GM23338 (cell line): ENCODE measurements at regions not wholly inside any gene's neighbourhood (a gene's known extent, or its start where the extent isn't known, plus 50 kb on each side); places are given as distances from the start of the nearest gene placed in this dataset.

ENCODE experiments used
- ATAC-seq: fragments of 200-7000 bp; cut with Tn5 transposase; 3 replicates; pipeline ENCODE4 v1.9.1; 2020
- DNase-seq: peaks from one replicate; pipeline ENCODE4 v3.0.0-alpha.2; 2015; ENCODE audit warnings: low spot score
- H2AFZ ChIP-seq: fragments of 200-600 bp; sonication (generic); 2 replicates; pipeline ENCODE4 v1.8.0; 2016; ENCODE audit warnings: antibody characterized with exemption, mild to moderate bottlenecking, moderate library complexity
- H3F3A ChIP-seq: fragments of 200-600 bp; sonication (generic); replicated peaks from 2 replicates; pipeline ENCODE4 v1.8.0; 2017; ENCODE audit warnings: antibody characterized with exemption, mixed run types, low read depth
- H3K27ac ChIP-seq: fragments of 200-600 bp; sonication (generic); 2 replicates; pipeline ENCODE4 v1.6.1; 2016; ENCODE audit warnings: low read depth
- H3K27me3 ChIP-seq: fragments of 200-600 bp; sonication (generic); 2 replicates; pipeline ENCODE4 v1.8.0; 2016; ENCODE audit warnings: mild to moderate bottlenecking, mixed run types, moderate library complexity; ENCODE audit not compliant: insufficient read depth
- H3K36me3 ChIP-seq: fragments of 200-600 bp; sonication (generic); 2 replicates; pipeline ENCODE4 v1.8.0; 2016; ENCODE audit warnings: mild to moderate bottlenecking; ENCODE audit not compliant: insufficient read depth
- H3K4me1 ChIP-seq: fragments of 200-600 bp; sonication (generic); 2 replicates; pipeline ENCODE4 v1.8.0; 2016; ENCODE audit warnings: mild to moderate bottlenecking, moderate library complexity; ENCODE audit not compliant: insufficient read depth
- H3K4me2 ChIP-seq: fragments of 200-600 bp; sonication (generic); 2 replicates; pipeline ENCODE4 v1.7.1; 2017; ENCODE audit warnings: mixed run types
- H3K4me3 ChIP-seq: fragments of 200-600 bp; sonication (generic); 2 replicates; pipeline ENCODE4 v1.6.1; 2016; ENCODE audit warnings: mixed run types
- H3K79me2 ChIP-seq: fragments of 200-600 bp; sonication (generic); replicated peaks from 2 replicates; pipeline ENCODE4 v1.8.0; 2017; ENCODE audit warnings: mild to moderate bottlenecking; ENCODE audit not compliant: insufficient read depth
- H3K9me2 ChIP-seq: fragments of 200-600 bp; sonication (generic); 2 replicates; pipeline ENCODE4 v1.8.0; 2017; ENCODE audit not compliant: insufficient read depth
- H4K20me1 ChIP-seq: fragments of 200-600 bp; sonication (generic); replicated peaks from 2 replicates; pipeline ENCODE4 v1.8.0; 2017; ENCODE audit warnings: mild to moderate bottlenecking; ENCODE audit not compliant: insufficient read depth
- H3K27ac Mint-ChIP-seq: 2 replicates; pipeline ENCODE4 v1.8.0; 2020; ENCODE audit warnings: inconsistent platforms, mild to moderate bottlenecking, moderate library complexity, mixed read lengths
- H3K27me3 Mint-ChIP-seq: 3 replicates; pipeline ENCODE4 v1.8.0; 2022; ENCODE audit warnings: low read depth, mild to moderate bottlenecking, moderate library complexity, mixed read lengths, inconsistent platforms; ENCODE audit not compliant: insufficient read depth, poor library complexity
- H3K36me3 Mint-ChIP-seq: 3 replicates; pipeline ENCODE4 v1.8.0; 2021; ENCODE audit warnings: low read depth, mild to moderate bottlenecking, inconsistent platforms, moderate library complexity, mixed read lengths
- H3K4me1 Mint-ChIP-seq: 3 replicates; pipeline ENCODE4 v1.8.0; 2020; ENCODE audit warnings: mild to moderate bottlenecking, inconsistent platforms, mixed read lengths
- H3K4me3 Mint-ChIP-seq: 3 replicates; pipeline ENCODE4 v1.8.0; 2021; ENCODE audit warnings: moderate library complexity, mild to moderate bottlenecking, inconsistent platforms, mixed read lengths
- H3K9me3 Mint-ChIP-seq: 3 replicates; pipeline ENCODE4 v1.8.0; 2020; ENCODE audit warnings: moderate library complexity, mild to moderate bottlenecking, inconsistent platforms, mixed read lengths
- JUNB ChIP-seq: IDR thresholded peaks from one replicate; pipeline ENCODE4 v1.6.1; 2016; ENCODE audit warnings: antibody characterized with exemption; ENCODE audit not compliant: unreplicated experiment
- NANOG ChIP-seq: IDR thresholded peaks from 2 replicates; pipeline ENCODE4 v1.6.1; 2016; ENCODE audit warnings: antibody characterized with exemption, borderline replicate concordance
- POLR2AphosphoS5 ChIP-seq: IDR thresholded peaks from 2 replicates; pipeline ENCODE4 v1.6.1; 2016; ENCODE audit warnings: antibody characterized with exemption, low read depth
- ZNF114 ChIP-seq: fragments of 250-450 bp; sonication (Bioruptor Pico); IDR thresholded peaks from 2 replicates; pipeline ENCODE4 v1.5.0; 2020; ENCODE audit warnings: mild to moderate bottlenecking, moderate library complexity
- ZNF462 ChIP-seq: fragments of 250-450 bp; sonication (Bioruptor Pico); IDR thresholded peaks from 2 replicates; pipeline ENCODE4 v1.5.0; 2020; ENCODE audit warnings: mild to moderate bottlenecking, moderate library complexity
- TF ChIP-seq, protein P1 (sequence below): IDR thresholded peaks from one replicate; pipeline ENCODE4 v1.6.1; 2018; ENCODE audit warnings: antibody characterized with exemption; ENCODE audit not compliant: unreplicated experiment

DNA sequence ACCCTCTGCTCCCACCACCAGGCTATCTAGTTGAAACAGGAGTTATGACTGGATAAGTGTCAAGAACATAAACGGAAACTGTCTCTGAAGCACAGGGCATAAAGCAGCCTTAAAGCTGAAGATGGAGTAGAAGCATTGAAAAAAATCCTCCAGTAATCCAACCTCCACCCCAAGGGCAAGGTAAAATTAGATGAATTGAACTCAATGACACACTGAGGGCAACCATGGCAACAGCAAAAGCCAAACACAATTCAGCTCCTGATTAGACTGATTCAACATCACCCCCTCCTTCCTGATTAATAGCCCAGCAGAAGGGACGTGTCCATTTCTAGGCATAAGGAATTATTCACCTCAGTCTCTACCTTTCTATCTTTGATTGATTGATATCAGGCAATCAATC is 183.2 kb upstream of the MAP3K1 start (continued):
- TF ChIP-seq ZNF462 (CRISPR knock-in tag) (no peak), NANOG (no peak)

DNA sequence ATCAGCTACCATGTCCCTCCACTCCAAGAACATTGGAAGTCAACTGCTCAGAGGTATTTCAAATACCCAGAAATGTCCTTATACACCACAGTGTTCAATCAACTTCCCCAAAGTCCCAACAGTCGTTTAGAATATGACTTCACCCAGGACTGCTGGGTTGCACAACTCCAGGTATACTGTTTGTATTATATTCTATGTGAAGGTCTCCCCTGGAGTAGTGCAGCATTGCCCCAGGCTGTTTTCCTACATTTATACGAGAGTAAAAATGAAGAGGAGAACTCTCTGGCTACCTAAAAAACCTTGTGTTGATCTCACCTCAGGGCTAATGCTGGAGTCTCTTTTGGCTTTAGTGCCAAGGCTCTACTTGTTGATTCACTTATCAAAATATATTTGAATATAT is 183.6 kb upstream of the MAP3K1 start:
- Histone ChIP-seq H3K9me2 (peaks cover 4% of the 10 kb centered on the region; the same call in 1 of the 2 replicates), H3F3A (no peaks in the 10 kb centered on the region), H3K4me1 (peaks cover 8% of the 10 kb centered on the region; the same call in 1 of the 2 replicates), H3K27ac (no peak overlapping the region), H3K79me2 (no peaks in the 10 kb centered on the region), H3K4me3 (no peak overlapping the region), H4K20me1 (no peaks in the 10 kb centered on the region), H3K27me3 (no peaks in the 10 kb centered on the region), H3K4me2 (no peak overlapping the region), H2AFZ (no peak overlapping the region), H3K36me3 (no peaks in the 10 kb centered on the region)
- H3K27me3 Mint-ChIP-seq: no peaks in the 10 kb centered on the region
- no peak overlapping the region for H3K27ac Mint-ChIP-seq
- H3K4me1 Mint-ChIP-seq: peaks cover 5% of the 10 kb centered on the region; the same call in 2 of the 3 replicates
- no peak overlapping the region for H3K4me3 Mint-ChIP-seq
- peaks cover 32% of the 10 kb centered on the region; the same call in 2 of the 3 replicates for H3K36me3 Mint-ChIP-seq
- H3K9me3 Mint-ChIP-seq: peaks cover 34% of the 10 kb centered on the region
- ATAC-seq (no peak), DNase-seq (no peak)
- no peak for TF ChIP-seq NANOG
- no peak for TF ChIP-seq ZNF462 (CRISPR knock-in tag)
- no peak for TF ChIP-seq JUNB
- TF ChIP-seq, protein P1, sequence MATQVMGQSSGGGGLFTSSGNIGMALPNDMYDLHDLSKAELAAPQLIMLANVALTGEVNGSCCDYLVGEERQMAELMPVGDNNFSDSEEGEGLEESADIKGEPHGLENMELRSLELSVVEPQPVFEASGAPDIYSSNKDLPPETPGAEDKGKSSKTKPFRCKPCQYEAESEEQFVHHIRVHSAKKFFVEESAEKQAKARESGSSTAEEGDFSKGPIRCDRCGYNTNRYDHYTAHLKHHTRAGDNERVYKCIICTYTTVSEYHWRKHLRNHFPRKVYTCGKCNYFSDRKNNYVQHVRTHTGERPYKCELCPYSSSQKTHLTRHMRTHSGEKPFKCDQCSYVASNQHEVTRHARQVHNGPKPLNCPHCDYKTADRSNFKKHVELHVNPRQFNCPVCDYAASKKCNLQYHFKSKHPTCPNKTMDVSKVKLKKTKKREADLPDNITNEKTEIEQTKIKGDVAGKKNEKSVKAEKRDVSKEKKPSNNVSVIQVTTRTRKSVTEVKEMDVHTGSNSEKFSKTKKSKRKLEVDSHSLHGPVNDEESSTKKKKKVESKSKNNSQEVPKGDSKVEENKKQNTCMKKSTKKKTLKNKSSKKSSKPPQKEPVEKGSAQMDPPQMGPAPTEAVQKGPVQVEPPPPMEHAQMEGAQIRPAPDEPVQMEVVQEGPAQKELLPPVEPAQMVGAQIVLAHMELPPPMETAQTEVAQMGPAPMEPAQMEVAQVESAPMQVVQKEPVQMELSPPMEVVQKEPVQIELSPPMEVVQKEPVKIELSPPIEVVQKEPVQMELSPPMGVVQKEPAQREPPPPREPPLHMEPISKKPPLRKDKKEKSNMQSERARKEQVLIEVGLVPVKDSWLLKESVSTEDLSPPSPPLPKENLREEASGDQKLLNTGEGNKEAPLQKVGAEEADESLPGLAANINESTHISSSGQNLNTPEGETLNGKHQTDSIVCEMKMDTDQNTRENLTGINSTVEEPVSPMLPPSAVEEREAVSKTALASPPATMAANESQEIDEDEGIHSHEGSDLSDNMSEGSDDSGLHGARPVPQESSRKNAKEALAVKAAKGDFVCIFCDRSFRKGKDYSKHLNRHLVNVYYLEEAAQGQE: no peak
- no peak for TF ChIP-seq ZNF114 (CRISPR knock-in tag)
- TF ChIP-seq POLR2AphosphoS5: no peak
